Spleen (tissue), 11 donors: ENCODE measurements at regions not wholly inside any gene's neighbourhood (a gene's known extent, or its start where the extent isn't known, plus 50 kb on each side); places are given as distances from the start of the nearest gene placed in this dataset.

Experiments used
- DNase-seq: peaks from one replicate; pipeline ENCODE4 v3.0.0-alpha.2; 2020
- H3K27ac ChIP-seq, 8 donors: fragments of 200-600 bp; sonication (generic) in 7 of 8; 1 replicate in 4 of 8; 2 replicates in 4 of 8; pipeline versions ENCODE4 v1.5.0 to v1.8.0; 2016 to 2021; ENCODE audit warnings: inconsistent platforms in 4 of 8, mild to moderate bottlenecking in 4 of 8, moderate library complexity in 1 of 8
- H3K27me3 ChIP-seq, 7 donors: fragments of 200-600 bp; sonication (generic) in 6 of 7; replicated peaks in 1 of 7; 1 replicate in 4 of 7; 2 replicates in 3 of 7; pipeline versions ENCODE4 v1.5.0 to v1.8.0; 2016 to 2021; ENCODE audit warnings: inconsistent platforms in 3 of 7, mild to moderate bottlenecking in 1 of 7
- H3K36me3 ChIP-seq, 6 donors: fragments of 200-600 bp; sonication (generic) in 5 of 6; 1 replicate in 4 of 6; 2 replicates in 2 of 6; pipeline versions ENCODE4 v1.5.0 to v1.8.0; 2016 to 2021; ENCODE audit warnings: inconsistent platforms in 2 of 6
- H3K4me1 ChIP-seq, 6 donors: fragments of 200-600 bp; sonication (generic) in 5 of 6; 1 replicate in 3 of 6; 2 replicates in 3 of 6; pipeline versions ENCODE4 v1.5.0 to v1.8.0; 2016 to 2021; ENCODE audit warnings: inconsistent platforms in 3 of 6
- H3K4me3 ChIP-seq, 8 donors: fragments of 200-600 bp; sonication (generic) in 7 of 8; 1 replicate in 4 of 8; 2 replicates in 4 of 8; pipeline versions ENCODE4 v1.5.0 to v1.8.0; 2016 to 2021; ENCODE audit warnings: inconsistent platforms in 4 of 8, mild to moderate bottlenecking in 4 of 8, moderate library complexity in 2 of 8
- H3K9me3 ChIP-seq, 8 donors: fragments of 200-600 bp; sonication (generic) in 7 of 8; 1 replicate in 4 of 8; 2 replicates in 4 of 8; pipeline versions ENCODE4 v1.5.0 to v1.8.0; 2016 to 2021; ENCODE audit warnings: inconsistent platforms in 4 of 8
- POLR2A ChIP-seq, 3 donors: fragments of 450-650 bp; IDR thresholded peaks; one replicate each; pipeline ENCODE4 v1.5.1; 2017; ENCODE audit warnings: antibody characterized with exemption in 3 of 3, mild to moderate bottlenecking in 1 of 3
- POLR2AphosphoS5 ChIP-seq, 3 donors: sonication (generic); formaldehyde crosslinking; IDR thresholded peaks; one replicate each; pipeline ENCODE4 v1.5.1; 2017; ENCODE audit warnings: antibody characterized with exemption in 3 of 3
- WGBS, 5 donors: extraction: QIAGEN DNeasy Blood & Tissue Kit in 3 of 5; methylation state at CpG; one replicate each; pipeline versions ENCODE4 v1.1.5 to v1.1.7; 2013 to 2018; 5-methylcytosine and 5-hydroxymethylcytosine counted together
- intact Hi-C: fragments of 100-400 bp; cut with DNase I; formaldehyde crosslinking; loops from one replicate; pipeline ENCODE4 v1.15.0; 2023; ENCODE audit warnings: low total_unique reads
- TF ChIP-seq, protein P1 (sequence below), 11 experiments: fragments of 200-600 bp in 7 of 11; fragments of 450-650 bp in 4 of 11; sonication (generic) in 4 of 11; IDR thresholded peaks in 8 of 11; conservative IDR thresholded peaks in 3 of 11; 1 replicate in 7 of 11; 2 replicates in 4 of 11; pipeline versions ENCODE4 v1.4.0 to v1.8.0; 2016 to 2021; ENCODE audit warnings: antibody characterized with exemption in 11 of 11, inconsistent platforms in 4 of 11, mild to moderate bottlenecking in 1 of 11
- donor health status: healthy with polysubstance abuse.
- donor health status: DM: no; HTN: no; CAD: no; lungs with moderate emphysema.
- donor health status: DM: no; HTN: no; CAD: no.
- donor health status: Bipolar disorder and iron deficiency.
- donor health status: healthy.
- donor health status: DM: no; HTN: no; CAD: no.
- donor health status: DM: yes; HTN: yes; CAD: no.

DNA sequence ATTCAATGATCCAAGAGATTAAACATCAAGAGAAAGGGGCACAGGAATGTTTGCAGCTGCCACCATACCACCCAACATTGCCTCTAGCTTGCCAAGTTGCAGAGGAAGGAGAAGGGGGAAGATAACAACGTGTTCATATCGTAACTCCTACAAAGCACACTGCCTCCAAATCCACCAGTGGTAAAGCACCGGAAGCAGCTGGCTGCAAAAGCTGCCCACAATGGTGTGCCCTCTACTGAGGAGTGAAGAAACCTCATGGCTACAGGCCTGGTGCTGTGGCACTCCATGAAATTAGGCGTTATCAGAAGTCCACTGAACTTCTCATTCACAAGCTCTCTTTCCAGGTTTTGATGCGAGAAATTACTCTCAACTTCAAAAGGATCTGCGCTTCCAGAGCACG is 263.9 kb upstream of the STT3B start:
- H3K36me3 ChIP-seq, result no peaks in the 10 kb centered on the region
- H3K27ac ChIP-seq, result no peak overlapping the region
- no peaks in the 10 kb centered on the region for H3K9me3 ChIP-seq
- no peaks in the 10 kb centered on the region for H3K4me1 ChIP-seq
- no peak overlapping the region for H3K4me3 ChIP-seq
- no peaks in the 10 kb centered on the region for H3K27me3 ChIP-seq
- TF ChIP-seq, protein P1, sequence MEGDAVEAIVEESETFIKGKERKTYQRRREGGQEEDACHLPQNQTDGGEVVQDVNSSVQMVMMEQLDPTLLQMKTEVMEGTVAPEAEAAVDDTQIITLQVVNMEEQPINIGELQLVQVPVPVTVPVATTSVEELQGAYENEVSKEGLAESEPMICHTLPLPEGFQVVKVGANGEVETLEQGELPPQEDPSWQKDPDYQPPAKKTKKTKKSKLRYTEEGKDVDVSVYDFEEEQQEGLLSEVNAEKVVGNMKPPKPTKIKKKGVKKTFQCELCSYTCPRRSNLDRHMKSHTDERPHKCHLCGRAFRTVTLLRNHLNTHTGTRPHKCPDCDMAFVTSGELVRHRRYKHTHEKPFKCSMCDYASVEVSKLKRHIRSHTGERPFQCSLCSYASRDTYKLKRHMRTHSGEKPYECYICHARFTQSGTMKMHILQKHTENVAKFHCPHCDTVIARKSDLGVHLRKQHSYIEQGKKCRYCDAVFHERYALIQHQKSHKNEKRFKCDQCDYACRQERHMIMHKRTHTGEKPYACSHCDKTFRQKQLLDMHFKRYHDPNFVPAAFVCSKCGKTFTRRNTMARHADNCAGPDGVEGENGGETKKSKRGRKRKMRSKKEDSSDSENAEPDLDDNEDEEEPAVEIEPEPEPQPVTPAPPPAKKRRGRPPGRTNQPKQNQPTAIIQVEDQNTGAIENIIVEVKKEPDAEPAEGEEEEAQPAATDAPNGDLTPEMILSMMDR (IDR thresholded peaks at IDR 0.05 in 8 of 11, conservative IDR thresholded peaks at IDR 0.05 in 3 of 11), result no peak
- TF ChIP-seq POLR2AphosphoS5 (IDR thresholded peaks at IDR 0.05), result no peak
- no peak for TF ChIP-seq POLR2A (IDR thresholded peaks at IDR 0.05)
- DNase-seq, result no peak
- WGBS, 5 donors, result 34 to 66% (median 55%) methylated on average over 5 to 7 of the region's 7 CpGs
- intact Hi-C loops, result no loop called here

DNA sequence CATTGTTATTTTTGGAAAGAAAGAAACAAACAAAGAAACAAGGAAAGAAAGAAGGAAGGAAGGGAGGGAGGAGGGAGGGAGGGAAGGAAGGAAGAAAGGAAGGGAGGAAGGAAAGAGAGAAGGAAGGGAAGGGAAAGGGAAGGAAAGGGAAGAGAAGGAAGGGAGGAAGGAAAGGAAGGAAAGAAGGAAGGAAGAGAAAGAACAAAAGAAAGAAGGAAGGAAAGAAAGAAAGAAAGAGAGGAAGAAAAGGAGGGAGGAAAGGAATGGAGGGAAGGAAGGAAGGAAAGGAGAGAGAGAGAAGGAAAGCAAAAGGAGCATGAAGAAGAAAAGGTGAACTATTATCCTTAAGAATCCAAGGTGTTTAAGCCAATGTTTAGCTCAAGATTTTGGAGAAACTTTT is 262.7 kb upstream of the STT3B start:
- TF ChIP-seq, protein P1 (IDR thresholded peaks at IDR 0.05 in 8 of 11, conservative IDR thresholded peaks at IDR 0.05 in 3 of 11), result no peak
- TF ChIP-seq POLR2A (IDR thresholded peaks at IDR 0.05) (no peak), POLR2AphosphoS5 (IDR thresholded peaks at IDR 0.05) (no peak)
- no peak overlapping the region for H3K4me3 ChIP-seq
- H3K4me1 ChIP-seq, result no peaks in the 10 kb centered on the region
- DNase-seq, result no peak
- no peaks in the 10 kb centered on the region for H3K27me3 ChIP-seq
- intact Hi-C loops, result no loop called here
- no peak overlapping the region for H3K27ac ChIP-seq
- no peaks in the 10 kb centered on the region for H3K9me3 ChIP-seq
- H3K36me3 ChIP-seq, result no peaks in the 10 kb centered on the region

DNA sequence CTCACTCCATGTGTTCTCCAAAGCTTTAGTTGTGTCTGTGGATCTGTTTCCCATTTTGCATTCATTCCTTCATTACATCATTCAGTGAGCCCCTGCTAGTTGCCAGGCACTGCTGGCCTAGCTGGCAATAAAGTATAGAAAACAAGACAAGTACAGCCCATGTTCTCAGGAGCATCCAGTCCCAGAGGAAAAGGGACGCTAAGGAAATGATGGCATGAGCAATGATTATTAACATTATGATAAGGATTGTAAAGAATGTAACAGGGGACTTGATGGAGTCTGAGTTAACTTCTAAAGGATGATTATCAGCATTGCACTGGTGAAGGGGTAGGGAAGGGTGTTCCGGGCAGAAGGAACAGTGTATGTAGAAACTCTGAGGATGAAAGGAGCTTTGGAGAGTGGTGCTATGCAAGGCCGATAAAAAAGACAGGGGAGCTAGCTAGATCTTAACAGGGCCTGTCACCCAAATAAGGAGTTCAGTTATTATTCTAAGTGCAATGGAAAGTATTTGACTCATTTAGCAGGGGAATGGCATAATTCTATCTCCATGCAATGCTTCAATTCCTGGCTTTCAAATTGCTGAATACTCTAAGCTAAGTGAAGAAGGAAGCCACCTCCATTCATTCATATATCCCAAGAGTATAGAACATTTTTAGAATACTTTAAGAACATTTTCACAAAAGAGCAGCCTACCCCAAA is 258.2 kb upstream of the STT3B start:
- DNase-seq, result no peak
- no peak overlapping the region for H3K27ac ChIP-seq
- H3K4me1 ChIP-seq, result peaks cover 0 to 13% (median 2%) of the 10 kb centered on the region in 6 donors
- no peaks in the 10 kb centered on the region for H3K27me3 ChIP-seq
- H3K4me3 ChIP-seq, result no peak overlapping the region
- 78 to 96% (median 92%) methylated on average over 3 of the region's 3 CpGs for WGBS, 5 donors
- no peak for TF ChIP-seq POLR2AphosphoS5 (IDR thresholded peaks at IDR 0.05)
- no peak for TF ChIP-seq POLR2A (IDR thresholded peaks at IDR 0.05)
- TF ChIP-seq, protein P1 (IDR thresholded peaks at IDR 0.05 in 8 of 11, conservative IDR thresholded peaks at IDR 0.05 in 3 of 11), result no peak
- no peaks in the 10 kb centered on the region for H3K36me3 ChIP-seq
- intact Hi-C loops, result no loop called here
- no peaks in the 10 kb centered on the region for H3K9me3 ChIP-seq

DNA sequence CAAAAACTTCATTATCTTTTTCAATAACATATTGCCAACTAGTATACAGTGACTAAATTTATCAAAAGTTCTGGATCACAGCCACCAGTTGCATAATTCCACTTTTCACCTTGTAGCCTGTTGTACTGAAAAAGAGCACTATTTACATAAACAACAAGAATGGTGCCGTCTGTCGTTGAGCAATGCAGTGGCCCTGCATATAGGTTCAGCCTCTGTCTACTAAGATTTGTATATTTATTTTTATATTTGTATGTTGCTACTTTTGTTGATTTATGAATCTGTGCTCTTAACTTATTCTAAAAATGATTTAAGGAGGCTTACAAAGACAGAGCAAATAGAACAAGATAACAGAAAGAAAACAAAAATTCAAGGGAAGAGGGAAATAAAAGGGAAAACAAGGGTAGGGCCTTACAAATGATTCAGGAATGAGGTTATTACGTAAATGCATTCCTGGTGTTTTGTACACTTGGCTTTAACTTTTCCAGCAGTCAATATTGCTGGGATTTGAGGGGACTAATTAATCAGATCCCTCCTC is 257.6 kb upstream of the STT3B start:
- H3K27ac ChIP-seq, result no peak overlapping the region
- no peaks in the 10 kb centered on the region for H3K27me3 ChIP-seq
- 71 to 91% (median 80%) methylated on average over 3 of the region's 3 CpGs for WGBS, 5 donors
- intact Hi-C loops, result no loop called here
- no peak for DNase-seq
- no peak overlapping the region for H3K4me3 ChIP-seq
- no peaks in the 10 kb centered on the region for H3K9me3 ChIP-seq
- TF ChIP-seq POLR2A (IDR thresholded peaks at IDR 0.05), result no peak
- TF ChIP-seq, protein P1 (IDR thresholded peaks at IDR 0.05 in 8 of 11, conservative IDR thresholded peaks at IDR 0.05 in 3 of 11), result no peak
- no peaks in the 10 kb centered on the region for H3K36me3 ChIP-seq
- H3K4me1 ChIP-seq, result peaks cover 0 to 13% (median 2%) of the 10 kb centered on the region in 6 donors
